ENCODE measurements at regions not wholly inside any gene's neighbourhood (a gene's known extent, or its start where the extent isn't known, plus 50 kb on each side); places are given as distances from the start of the nearest gene placed in this dataset.

DNA sequence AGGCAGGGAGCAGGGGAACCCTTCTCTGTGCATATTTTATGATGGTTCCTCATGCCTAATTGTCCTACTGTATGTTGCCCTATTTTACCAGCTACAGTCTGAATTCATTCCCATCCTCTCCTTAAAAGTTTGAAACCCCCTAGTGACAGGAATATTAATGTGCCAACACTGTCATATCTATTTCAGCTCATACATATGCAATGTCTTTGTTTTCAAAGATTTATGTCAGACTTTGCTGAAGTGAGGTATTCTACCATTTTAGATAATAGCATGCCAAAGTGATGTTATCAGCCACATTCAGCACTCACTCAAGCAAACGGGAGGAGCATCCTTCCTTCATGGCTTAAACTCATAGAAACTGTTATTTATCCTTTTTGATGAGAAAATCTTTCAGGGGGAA, 696.5 kb downstream of the NR2F1-AS1 start:
- no peak for DNase-seq (ENCODE audit: low read depth in 2 of 2)
- H3K27me3 ChIP-seq (ENCODE audit: control insufficient read depth, insufficient read depth, low read length), result no peaks in the 10 kb centered on the region
- H3K27ac ChIP-seq (ENCODE audit: insufficient read depth, low read length), result no peak overlapping the region
- H3K36me3 ChIP-seq (ENCODE audit: control insufficient read depth, insufficient read depth, low read length), result no peaks in the 10 kb centered on the region
- H3K4me1 ChIP-seq (ENCODE audit: control insufficient read depth, extremely low read depth, insufficient read depth, low read length), result no peaks in the 10 kb centered on the region
- no peaks in the 10 kb centered on the region for H3K9me3 ChIP-seq (ENCODE audit: control insufficient read depth, insufficient read depth, low read depth, low read length)
- H3K4me2 ChIP-seq (ENCODE audit: extremely low read depth, insufficient read depth, low read length), result no peak overlapping the region
- H3K4me3 ChIP-seq (replicated peaks in 1 of 4; ENCODE audit: control extremely low read depth in 1 of 4, insufficient read depth in 1 of 4, low read depth in 3 of 4, low read length in 4 of 4), result no peak overlapping the region
- no peak overlapping the region for H3K9ac ChIP-seq (ENCODE audit: insufficient read depth, low read length)
- TF ChIP-seq EZH2 (IDR thresholded peaks at IDR 0.05; ENCODE audit: low read length, missing control alignments), result no peak
- TF ChIP-seq, protein P1, sequence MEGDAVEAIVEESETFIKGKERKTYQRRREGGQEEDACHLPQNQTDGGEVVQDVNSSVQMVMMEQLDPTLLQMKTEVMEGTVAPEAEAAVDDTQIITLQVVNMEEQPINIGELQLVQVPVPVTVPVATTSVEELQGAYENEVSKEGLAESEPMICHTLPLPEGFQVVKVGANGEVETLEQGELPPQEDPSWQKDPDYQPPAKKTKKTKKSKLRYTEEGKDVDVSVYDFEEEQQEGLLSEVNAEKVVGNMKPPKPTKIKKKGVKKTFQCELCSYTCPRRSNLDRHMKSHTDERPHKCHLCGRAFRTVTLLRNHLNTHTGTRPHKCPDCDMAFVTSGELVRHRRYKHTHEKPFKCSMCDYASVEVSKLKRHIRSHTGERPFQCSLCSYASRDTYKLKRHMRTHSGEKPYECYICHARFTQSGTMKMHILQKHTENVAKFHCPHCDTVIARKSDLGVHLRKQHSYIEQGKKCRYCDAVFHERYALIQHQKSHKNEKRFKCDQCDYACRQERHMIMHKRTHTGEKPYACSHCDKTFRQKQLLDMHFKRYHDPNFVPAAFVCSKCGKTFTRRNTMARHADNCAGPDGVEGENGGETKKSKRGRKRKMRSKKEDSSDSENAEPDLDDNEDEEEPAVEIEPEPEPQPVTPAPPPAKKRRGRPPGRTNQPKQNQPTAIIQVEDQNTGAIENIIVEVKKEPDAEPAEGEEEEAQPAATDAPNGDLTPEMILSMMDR (conservative IDR thresholded peaks at IDR 0.05 in 1 of 2, IDR thresholded peaks at IDR 0.05 in 1 of 2; ENCODE audit: low read depth in 1 of 2, low read length in 2 of 2), result no peak
- H3K79me2 ChIP-seq (ENCODE audit: control insufficient read depth, insufficient read depth, low read length), result no peaks in the 10 kb centered on the region
- H2AFZ ChIP-seq (ENCODE audit: low read length), result no peak overlapping the region
- H4K20me1 ChIP-seq (ENCODE audit: control insufficient read depth, extremely low read depth, insufficient read depth, low read length), result no peaks in the 10 kb centered on the region

DNA sequence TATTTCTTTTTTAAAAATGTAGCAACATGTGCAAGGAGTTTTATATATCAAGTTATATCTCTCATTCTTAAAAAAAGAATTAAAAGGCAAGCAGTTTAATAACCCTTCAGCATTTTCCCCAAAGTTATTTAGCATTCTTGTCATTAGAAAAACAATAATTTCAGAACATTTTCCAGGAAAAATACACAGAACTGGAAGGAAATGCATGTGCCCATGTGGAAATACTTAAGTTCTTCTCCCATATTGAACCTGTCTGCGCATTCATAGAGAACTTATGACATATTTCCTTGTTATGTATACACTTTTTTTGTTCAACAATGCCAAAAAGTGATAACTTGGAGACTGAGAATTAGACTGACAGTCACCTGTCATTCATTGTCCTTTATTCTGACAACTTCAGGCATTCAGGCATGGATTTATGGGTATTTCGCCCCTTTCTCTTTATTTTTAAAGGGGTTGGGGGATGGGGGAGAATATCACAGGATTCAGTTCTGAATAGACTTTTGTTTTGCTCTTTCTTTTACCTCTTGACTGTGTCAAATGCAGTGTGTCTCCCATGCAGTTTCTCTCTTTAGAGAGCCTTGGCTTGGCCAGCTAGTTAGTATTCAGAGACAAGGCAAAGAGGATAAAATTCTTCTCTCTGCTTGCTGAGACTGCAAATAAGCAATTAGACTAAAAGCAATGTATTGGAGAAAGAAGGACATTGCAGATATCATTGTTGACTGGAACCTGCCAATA, 701.0 kb downstream of the NR2F1-AS1 start:
- Histone ChIP-seq H3K4me1 (ENCODE audit: control insufficient read depth, extremely low read depth, insufficient read depth, low read length) (no peaks in the 10 kb centered on the region), H3K27ac (ENCODE audit: insufficient read depth, low read length) (no peak overlapping the region)
- TF ChIP-seq EZH2 (IDR thresholded peaks at IDR 0.05; ENCODE audit: low read length, missing control alignments), result no peak
- TF ChIP-seq, protein P1 (conservative IDR thresholded peaks at IDR 0.05 in 1 of 2, IDR thresholded peaks at IDR 0.05 in 1 of 2; ENCODE audit: low read depth in 1 of 2, low read length in 2 of 2), result no peak

DNA sequence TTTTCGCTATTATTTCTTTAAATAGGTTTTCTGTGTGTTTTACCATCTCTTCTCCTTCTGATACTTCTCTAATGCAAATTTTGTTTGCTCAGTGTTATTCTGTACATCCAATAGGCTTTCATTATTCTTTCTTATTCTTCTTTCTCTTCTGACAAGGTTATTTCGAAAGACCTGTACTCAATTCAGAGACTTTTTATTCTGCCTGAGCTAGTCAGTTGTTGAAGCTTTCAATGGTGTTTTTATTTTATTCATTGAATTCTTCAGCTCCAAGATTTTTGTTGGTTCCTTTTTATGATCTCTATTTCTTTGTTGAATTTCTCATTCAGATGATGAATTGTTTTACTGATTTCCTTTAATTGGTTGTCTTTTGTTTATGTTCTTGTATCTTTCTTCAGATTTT, 706.2 kb downstream of the NR2F1-AS1 start:
- Histone ChIP-seq H3K27ac (ENCODE audit: insufficient read depth, low read length) (no peak overlapping the region), H3K9me3 (ENCODE audit: control insufficient read depth, insufficient read depth, low read depth, low read length) (no peaks in the 10 kb centered on the region), H3K36me3 (ENCODE audit: control insufficient read depth, insufficient read depth, low read length) (no peaks in the 10 kb centered on the region), H4K20me1 (ENCODE audit: control insufficient read depth, extremely low read depth, insufficient read depth, low read length) (no peaks in the 10 kb centered on the region), H2AFZ (ENCODE audit: low read length) (no peak overlapping the region), H3K4me1 (ENCODE audit: control insufficient read depth, extremely low read depth, insufficient read depth, low read length) (no peaks in the 10 kb centered on the region), H3K79me2 (ENCODE audit: control insufficient read depth, insufficient read depth, low read length) (no peaks in the 10 kb centered on the region), H3K27me3 (ENCODE audit: control insufficient read depth, insufficient read depth, low read length) (no peaks in the 10 kb centered on the region), H3K9ac (ENCODE audit: insufficient read depth, low read length) (no peak overlapping the region), H3K4me2 (ENCODE audit: extremely low read depth, insufficient read depth, low read length) (no peak overlapping the region), H3K4me3 (replicated peaks in 1 of 4; ENCODE audit: control extremely low read depth in 1 of 4, insufficient read depth in 1 of 4, low read depth in 3 of 4, low read length in 4 of 4) (no peak overlapping the region)
- no peak for TF ChIP-seq EZH2 (IDR thresholded peaks at IDR 0.05; ENCODE audit: low read length, missing control alignments)
- TF ChIP-seq, protein P1 (conservative IDR thresholded peaks at IDR 0.05 in 1 of 2, IDR thresholded peaks at IDR 0.05 in 1 of 2; ENCODE audit: low read depth in 1 of 2, low read length in 2 of 2), result no peak
- DNase-seq (ENCODE audit: low read depth in 2 of 2), result no peak

More for the DNA sequence above, 701.0 kb downstream of the NR2F1-AS1 start:
- Histone ChIP-seq H3K9ac (ENCODE audit: insufficient read depth, low read length) (no peak overlapping the region), H3K79me2 (ENCODE audit: control insufficient read depth, insufficient read depth, low read length) (no peaks in the 10 kb centered on the region), H3K4me3 (replicated peaks in 1 of 4; ENCODE audit: control extremely low read depth in 1 of 4, insufficient read depth in 1 of 4, low read depth in 3 of 4, low read length in 4 of 4) (no peak overlapping the region), H4K20me1 (ENCODE audit: control insufficient read depth, extremely low read depth, insufficient read depth, low read length) (no peaks in the 10 kb centered on the region), H3K9me3 (ENCODE audit: control insufficient read depth, insufficient read depth, low read depth, low read length) (no peaks in the 10 kb centered on the region), H3K27me3 (ENCODE audit: control insufficient read depth, insufficient read depth, low read length) (no peaks in the 10 kb centered on the region), H2AFZ (ENCODE audit: low read length) (no peak overlapping the region), H3K4me2 (ENCODE audit: extremely low read depth, insufficient read depth, low read length) (no peak overlapping the region), H3K36me3 (ENCODE audit: control insufficient read depth, insufficient read depth, low read length) (no peaks in the 10 kb centered on the region)
- DNase-seq (ENCODE audit: low read depth in 2 of 2), result no peak

Data from fibroblast of lung (primary cell).